Activated naive CD4-positive, alpha-beta T cell treated with anti-CD3 and anti-CD28 coated beads, Interleukin-2, amount 50 U/mL, for 72 hours (primary cell): ENCODE measurements at regions not wholly inside any gene's neighbourhood (a gene's known extent, or its start where the extent isn't known, plus 50 kb on each side); places are given as distances from the start of the nearest gene placed in this dataset.

Experiments
- ATAC-seq, 2 donors: fragments of 150-1000 bp; cut with Tn5 transposase; 2 replicates each; pipeline ENCODE4 v1.10.0; 2021; ENCODE audit warnings: mild to moderate bottlenecking in 2 of 2, moderate library complexity in 2 of 2
- DNase-seq, 2 donors: peaks; one replicate each; pipeline ENCODE4 v3.0.0; 2021 to 2022; ENCODE audit warnings: low spot score in 2 of 2
- H3K27ac Mint-ChIP-seq, 2 donors: one replicate each; pipeline ENCODE4 v1.8.0; 2022; ENCODE audit warnings: mild to moderate bottlenecking in 2 of 2, mixed read lengths in 2 of 2
- H3K36me3 Mint-ChIP-seq, 2 donors: one replicate each; pipeline ENCODE4 v1.8.0; 2022; ENCODE audit warnings: mixed read lengths in 2 of 2
- H3K9me3 Mint-ChIP-seq, 2 donors: one replicate each; pipeline ENCODE4 v1.8.0; 2022; ENCODE audit warnings: mixed read lengths in 2 of 2

DNA sequence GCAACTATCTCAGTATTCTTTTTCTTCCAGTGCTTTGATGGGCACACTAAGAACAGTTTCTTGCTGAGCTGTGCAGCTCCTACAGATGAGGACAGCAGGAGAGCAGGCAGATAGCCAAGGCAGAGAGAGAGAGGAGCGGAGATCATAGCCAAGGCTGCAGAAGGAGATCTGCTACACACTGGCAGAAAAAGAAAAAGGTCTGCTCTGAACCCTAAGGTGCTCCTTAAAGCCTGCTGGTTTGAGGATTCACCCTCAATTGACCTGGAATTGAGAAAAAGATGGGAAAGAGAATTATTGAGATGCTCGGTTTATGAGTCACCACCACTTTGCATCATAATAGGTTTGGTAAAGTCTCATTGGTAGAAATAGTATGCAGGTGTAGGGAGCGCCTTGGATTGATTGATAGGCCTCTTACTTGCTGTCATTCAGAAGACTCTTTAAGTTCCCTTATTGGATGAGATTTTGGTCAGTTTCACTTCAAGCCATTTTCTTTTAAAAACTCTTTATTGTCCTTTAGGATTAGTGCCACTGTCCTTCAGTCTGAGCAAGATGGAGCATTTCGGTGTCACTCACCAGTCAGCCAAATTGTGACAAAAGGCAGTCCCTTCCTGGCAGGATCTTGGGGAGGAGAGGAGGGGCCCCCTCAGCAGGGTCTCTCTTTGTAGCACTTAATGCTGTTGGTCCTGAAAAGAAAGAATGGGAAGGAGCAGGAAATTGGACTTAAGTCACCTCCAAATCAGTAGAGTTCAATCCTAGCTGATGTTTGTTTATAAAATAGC lies 685.0 kb downstream of the ADGRL2 start:
- H3K9me3 Mint-ChIP-seq = no peaks in the 10 kb centered on the region
- DNase-seq (no peak), ATAC-seq (no peak)
- H3K27ac Mint-ChIP-seq = no peak overlapping the region
- H3K36me3 Mint-ChIP-seq = no peaks in the 10 kb centered on the region

DNA sequence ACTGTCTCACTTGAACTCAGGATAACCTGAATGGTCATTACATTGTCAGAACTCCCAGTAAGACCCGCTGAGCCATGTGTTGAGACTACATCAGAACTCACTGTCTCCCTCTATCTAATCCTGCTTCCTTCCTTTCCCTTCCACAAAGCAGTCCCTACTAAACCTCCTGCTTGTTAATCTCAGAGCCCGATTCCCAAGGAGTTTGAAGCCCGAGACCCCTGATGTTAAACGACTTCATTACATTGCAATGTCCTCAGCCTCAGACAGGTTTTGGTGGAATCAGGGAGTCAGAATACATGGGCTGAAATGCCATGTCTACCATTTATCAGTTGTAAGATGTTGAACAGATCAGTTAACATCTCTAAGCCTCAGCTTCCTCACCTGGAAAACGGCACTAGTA lies 682.4 kb downstream of the ADGRL2 start:
- H3K9me3 Mint-ChIP-seq = peaks cover 0 to 5% of the 10 kb centered on the region in 2 donors
- no peak for ATAC-seq

GRCh38 chr1:82478916-82479315 lies 678.2 kb downstream of the ADGRL2 start:
- H3K36me3 Mint-ChIP-seq = no peaks in the 10 kb centered on the region
- no peak for DNase-seq

More for the DNA sequence above, 682.4 kb downstream of the ADGRL2 start:
- H3K36me3 Mint-ChIP-seq = no peaks in the 10 kb centered on the region
- H3K27ac Mint-ChIP-seq = no peak overlapping the region
- DNase-seq = no peak

DNA sequence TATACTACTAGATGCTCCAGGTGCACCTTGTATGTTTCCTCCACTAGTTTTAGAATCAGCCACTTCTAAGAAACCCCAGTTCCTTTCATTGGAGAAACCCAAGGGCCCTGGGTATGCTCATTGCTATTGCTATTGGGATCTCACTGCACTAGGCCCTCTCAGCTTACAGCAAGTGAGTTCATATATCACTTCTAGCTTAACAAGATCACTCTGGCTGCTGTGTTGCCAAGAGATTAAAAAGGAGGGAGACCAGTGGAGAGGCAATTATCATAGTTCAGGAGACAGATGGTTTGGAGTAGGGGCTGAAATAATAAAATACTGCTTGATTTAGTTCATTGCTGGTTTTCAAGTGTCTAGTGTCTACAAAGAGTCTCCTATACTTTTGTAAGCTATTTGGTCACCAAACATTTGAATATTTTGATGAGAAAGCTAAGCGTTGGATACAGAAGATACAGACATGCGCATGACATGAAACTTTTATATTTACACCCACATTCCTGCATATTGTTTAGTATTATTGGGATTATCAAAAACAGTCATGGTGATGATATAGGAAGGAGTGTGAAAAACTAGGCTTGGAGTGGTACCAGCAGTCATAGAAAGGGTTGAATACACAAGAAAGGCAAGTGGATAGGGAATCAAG lies 671.9 kb downstream of the ADGRL2 start:
- DNase-seq (no peak), ATAC-seq (no peak)
- Mint-ChIP-seq H3K27ac (no peak overlapping the region), H3K9me3 (peaks cover 0 to 8% of the 10 kb centered on the region in 2 donors), H3K36me3 (no peaks in the 10 kb centered on the region)

More at GRCh38 chr1:82478916-82479315, 678.2 kb downstream of the ADGRL2 start:
- Mint-ChIP-seq H3K9me3 (peaks cover 0 to 13% of the 10 kb centered on the region in 2 donors), H3K27ac (no peak overlapping the region)
- ATAC-seq = no peak

GRCh38 chr1:82466891-82467290 lies 666.2 kb downstream of the ADGRL2 start:
- ATAC-seq (no peak), DNase-seq (no peak)
- Mint-ChIP-seq H3K36me3 (no peaks in the 10 kb centered on the region), H3K9me3 (no peaks in the 10 kb centered on the region), H3K27ac (no peak overlapping the region)

DNA sequence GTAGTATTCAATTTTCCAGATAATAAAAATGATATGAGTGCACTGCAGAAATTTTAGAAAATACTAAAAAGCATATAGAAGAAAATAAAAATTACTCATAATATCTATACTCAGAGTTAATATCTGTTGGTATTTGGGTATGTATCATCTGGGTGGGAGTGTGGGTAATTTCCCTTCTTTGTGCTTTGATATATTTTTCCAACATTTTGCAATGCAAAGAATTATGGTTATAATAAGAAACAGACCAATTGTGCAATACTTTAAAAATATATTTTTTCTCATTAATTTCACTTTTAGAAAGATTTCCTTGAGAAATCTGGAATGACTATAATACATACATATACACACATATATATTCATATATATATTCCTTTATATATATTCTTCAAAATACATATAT lies 665.7 kb downstream of the ADGRL2 start:
- DNase-seq (no peak), ATAC-seq (no peak)
- no peak overlapping the region for H3K27ac Mint-ChIP-seq
- H3K36me3 Mint-ChIP-seq = no peaks in the 10 kb centered on the region
- no peaks in the 10 kb centered on the region for H3K9me3 Mint-ChIP-seq

DNA sequence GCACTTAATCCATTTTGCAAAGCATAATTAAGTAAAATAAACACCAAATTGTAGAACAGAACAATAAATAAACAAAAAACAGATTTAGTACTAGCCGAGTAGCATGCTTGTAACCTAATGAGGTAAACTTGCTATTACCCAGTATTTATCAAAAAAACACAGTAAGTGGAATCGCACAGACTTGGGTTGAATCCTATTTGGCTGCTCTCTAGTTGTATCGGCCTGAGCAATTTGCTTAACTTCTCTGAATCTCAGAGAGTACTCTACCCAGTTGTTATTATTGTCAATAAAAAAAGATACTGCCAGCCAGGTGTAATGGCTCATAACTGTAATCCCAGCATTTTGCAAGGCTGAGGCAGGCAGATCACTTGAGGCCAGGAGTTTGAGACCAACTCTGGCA lies 664.3 kb downstream of the ADGRL2 start:
- no peak overlapping the region for H3K27ac Mint-ChIP-seq
- H3K36me3 Mint-ChIP-seq = no peaks in the 10 kb centered on the region
- DNase-seq = no peak
- no peak for ATAC-seq
- H3K9me3 Mint-ChIP-seq = no peaks in the 10 kb centered on the region

DNA sequence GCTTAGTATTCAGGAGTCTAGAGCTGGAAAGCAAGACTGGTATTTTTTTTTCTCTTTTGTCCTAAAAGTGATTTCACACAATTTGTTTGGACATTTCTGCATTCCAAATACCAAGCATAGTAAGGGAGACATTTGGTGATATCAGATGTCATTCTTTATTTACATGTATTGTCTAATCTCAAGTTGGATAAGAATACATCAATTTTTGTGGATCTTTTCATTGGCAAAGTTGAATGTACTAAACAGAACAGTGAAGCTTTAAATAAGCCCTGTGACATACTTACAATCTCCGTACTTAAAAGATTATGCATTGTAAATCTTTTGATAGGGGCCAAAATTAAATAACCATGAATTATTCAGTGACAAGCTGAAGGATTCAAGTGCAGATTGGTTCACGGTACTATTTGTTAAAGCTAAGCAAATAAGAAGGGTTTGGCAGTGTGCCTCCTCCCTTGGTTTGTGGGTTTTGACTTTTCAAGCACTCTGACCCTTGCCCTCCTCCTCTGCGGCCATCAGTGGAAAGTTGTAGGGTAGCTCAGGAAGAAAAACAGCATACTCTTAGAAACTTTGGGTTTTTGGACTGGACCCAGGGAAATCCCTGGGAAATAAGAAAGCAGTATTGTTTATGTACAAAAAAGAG lies 663.7 kb downstream of the ADGRL2 start:
- Mint-ChIP-seq H3K27ac (no peak overlapping the region), H3K36me3 (no peaks in the 10 kb centered on the region), H3K9me3 (no peaks in the 10 kb centered on the region)
- no peak for DNase-seq
- ATAC-seq = no peak

GRCh38 chr1:82463951-82464350 lies 663.2 kb downstream of the ADGRL2 start:
- no peak for ATAC-seq

DNA sequence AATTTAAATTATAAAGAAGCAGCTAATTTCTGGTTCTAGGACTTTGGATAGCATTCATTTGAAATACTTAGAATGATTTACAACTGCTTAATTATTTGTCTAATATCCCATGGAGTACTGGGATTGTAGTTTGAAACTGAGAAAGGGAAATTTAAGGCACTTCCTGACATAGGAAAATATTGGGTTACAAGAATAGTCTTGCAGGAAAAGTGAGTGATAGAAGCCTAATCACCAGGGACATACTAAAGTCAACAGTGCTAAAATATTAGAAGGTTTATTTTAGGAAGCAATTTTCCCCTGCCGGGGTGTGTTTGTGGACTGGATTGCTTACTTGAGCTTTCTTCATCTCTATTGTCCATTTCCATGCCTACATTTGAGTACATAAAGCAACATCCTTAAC lies 661.6 kb downstream of the ADGRL2 start:
- Mint-ChIP-seq H3K36me3 (no peaks in the 10 kb centered on the region), H3K9me3 (no peaks in the 10 kb centered on the region), H3K27ac (no peak overlapping the region)
- ATAC-seq (no peak), DNase-seq (no peak)

More at GRCh38 chr1:82463951-82464350, 663.2 kb downstream of the ADGRL2 start:
- DNase-seq = no peak
- Mint-ChIP-seq H3K27ac (no peak overlapping the region), H3K9me3 (no peaks in the 10 kb centered on the region), H3K36me3 (no peaks in the 10 kb centered on the region)

GRCh38 chr1:82455342-82455741 lies 654.6 kb downstream of the ADGRL2 start:
- Mint-ChIP-seq H3K9me3 (peaks cover 5 to 13% of the 10 kb centered on the region in 2 donors), H3K27ac (no peak overlapping the region), H3K36me3 (peaks cover 0 to 5% of the 10 kb centered on the region in 2 donors)
- DNase-seq (no peak), ATAC-seq (peak in 1 of 2 donors; percentile 80)

- Mint-ChIP-seq H3K36me3 (peaks cover 0 to 5% of the 10 kb centered on the region in 2 donors), H3K27ac (no peak overlapping the region), H3K9me3 (peaks cover 10 to 16% of the 10 kb centered on the region in 2 donors)
- ATAC-seq = no peak
- DNase-seq = no peak
These were observed 653.7 kb downstream of the ADGRL2 start for GRCh38 chr1:82454431-82454830.

DNA sequence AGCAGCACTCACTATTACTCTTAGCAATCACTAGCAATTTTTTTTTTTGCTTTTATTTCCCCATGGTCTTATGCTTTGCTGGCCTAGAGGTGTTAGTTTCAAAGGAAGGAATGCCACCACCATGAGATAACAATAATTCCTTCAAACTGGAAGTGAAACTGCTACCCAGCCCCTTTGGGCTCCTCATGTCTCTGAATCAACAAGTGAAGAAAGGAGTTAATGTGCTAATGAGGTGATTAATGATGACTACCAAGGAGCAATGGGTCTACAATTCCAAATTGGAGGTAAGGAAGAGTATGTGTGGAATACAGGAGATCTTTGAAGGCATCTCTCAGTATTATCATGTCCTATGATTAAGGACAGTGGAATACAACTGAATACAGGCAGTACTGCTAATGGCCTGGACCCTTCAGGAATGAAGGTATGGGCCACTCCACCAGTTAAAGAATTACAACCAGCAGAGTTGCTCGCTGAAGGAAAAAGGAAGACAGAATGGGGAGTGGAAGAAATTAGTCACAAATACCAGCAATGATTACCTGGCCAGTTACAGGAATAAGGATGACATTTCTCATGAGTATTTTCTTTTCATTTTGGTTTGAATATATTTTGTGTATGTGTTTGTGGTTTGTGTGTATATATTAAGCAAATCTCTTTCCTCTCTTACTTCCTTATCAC lies 652.9 kb downstream of the ADGRL2 start:
- Mint-ChIP-seq H3K9me3 (peaks cover 10 to 16% of the 10 kb centered on the region in 2 donors), H3K27ac (no peak overlapping the region), H3K36me3 (peaks cover 0 to 5% of the 10 kb centered on the region in 2 donors)
- DNase-seq (no peak), ATAC-seq (no peak)

GRCh38 chr1:82452096-82452495 lies 651.4 kb downstream of the ADGRL2 start:
- Mint-ChIP-seq H3K36me3 (peaks cover 0 to 5% of the 10 kb centered on the region in 2 donors), H3K27ac (no peak overlapping the region), H3K9me3 (peaks cover 10 to 16% of the 10 kb centered on the region in 2 donors)
- DNase-seq = no peak
- no peak for ATAC-seq

GRCh38 chr1:82451191-82451590 lies 650.5 kb downstream of the ADGRL2 start:
- ATAC-seq = no peak

GRCh38 chr1:82449506-82450057 lies 648.8 kb downstream of the ADGRL2 start:
- DNase-seq = no peak
- Mint-ChIP-seq H3K36me3 (peaks cover 0 to 5% of the 10 kb centered on the region in 2 donors), H3K27ac (no peak overlapping the region), H3K9me3 (peaks cover 10 to 16% of the 10 kb centered on the region in 2 donors)
- ATAC-seq = no peak

More at GRCh38 chr1:82451191-82451590, 650.5 kb downstream of the ADGRL2 start:
- DNase-seq = no peak
- Mint-ChIP-seq H3K27ac (no peak overlapping the region), H3K9me3 (peaks cover 10 to 16% of the 10 kb centered on the region in 2 donors), H3K36me3 (peaks cover 0 to 5% of the 10 kb centered on the region in 2 donors)
